Left forelimb (tissue), 1 donor: ENCODE measurements at regions not wholly inside any gene's neighbourhood (a gene's known extent, or its start where the extent isn't known, plus 50 kb on each side); places are given as distances from the start of the nearest gene placed in this dataset.

Source experiments
- DNase-seq: peaks from one replicate; pipeline ENCODE4 v3.0.0-alpha.2; 2018; ENCODE audit warnings: low spot score

DNA sequence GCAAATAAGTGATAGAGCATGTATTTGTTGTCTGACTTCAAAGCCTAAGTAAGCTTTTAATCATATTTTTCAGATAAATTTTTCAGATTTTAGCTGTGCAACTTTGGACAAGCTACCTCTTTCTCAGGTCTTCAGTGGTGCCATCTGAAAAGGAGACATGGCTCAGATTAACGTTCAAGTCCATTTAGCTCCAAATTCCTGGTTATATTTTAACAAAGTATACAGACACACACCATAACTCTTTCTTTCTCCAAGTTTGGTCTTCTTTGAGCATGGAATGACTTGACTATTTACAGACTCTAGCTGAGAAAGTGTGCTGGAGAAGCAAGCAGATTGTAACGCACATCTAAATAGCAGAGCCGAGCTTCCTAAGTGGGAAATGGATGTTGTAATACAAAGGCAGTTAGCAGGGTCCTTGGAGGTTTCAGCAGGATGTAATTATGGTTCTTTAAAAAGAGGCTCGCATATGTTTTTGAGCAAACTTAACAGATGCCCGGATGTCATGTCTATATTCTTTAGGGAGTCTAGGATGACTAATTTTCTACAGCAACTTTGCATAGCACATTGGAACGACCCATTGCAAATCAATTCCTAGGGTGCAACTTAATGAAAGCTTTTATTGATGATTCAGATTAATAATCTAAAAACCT, 128.1 kb upstream of the E2F8 start:
- no peak for DNase-seq

DNA sequence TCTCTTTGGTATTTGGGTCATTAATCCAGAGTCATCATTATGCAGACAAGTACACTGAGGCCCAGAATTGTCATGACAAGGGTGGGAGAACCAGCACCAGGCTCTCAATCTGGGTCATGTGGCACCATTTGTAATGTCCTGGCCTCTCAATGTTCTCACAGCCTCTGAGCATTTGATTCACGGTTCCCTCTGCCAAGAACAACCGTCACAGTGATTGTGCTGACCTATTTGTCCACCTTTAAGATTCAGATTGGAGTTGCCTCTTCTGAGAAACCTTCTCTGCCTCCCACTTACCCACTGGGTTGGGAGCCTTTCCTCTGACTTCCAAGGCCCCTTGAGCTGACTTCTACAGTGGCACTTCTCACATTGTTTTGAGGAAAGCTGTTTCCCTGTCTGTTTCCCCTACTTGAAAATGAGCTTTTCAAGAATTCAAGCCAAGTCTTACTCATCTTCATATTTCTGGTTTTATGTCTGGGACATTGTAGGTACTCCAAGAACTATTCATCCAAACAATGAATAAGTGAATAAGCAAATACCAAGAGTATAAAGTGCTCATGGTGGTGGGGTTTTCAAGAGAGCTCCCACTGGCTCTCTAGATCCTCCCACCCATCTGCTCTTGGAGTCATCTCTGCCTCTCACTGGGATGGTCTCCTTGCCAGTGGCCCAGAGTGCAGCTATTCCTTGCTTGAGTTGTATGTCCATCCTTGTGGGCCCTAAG, 126.4 kb upstream of the E2F8 start:
- DNase-seq = no peak

DNA sequence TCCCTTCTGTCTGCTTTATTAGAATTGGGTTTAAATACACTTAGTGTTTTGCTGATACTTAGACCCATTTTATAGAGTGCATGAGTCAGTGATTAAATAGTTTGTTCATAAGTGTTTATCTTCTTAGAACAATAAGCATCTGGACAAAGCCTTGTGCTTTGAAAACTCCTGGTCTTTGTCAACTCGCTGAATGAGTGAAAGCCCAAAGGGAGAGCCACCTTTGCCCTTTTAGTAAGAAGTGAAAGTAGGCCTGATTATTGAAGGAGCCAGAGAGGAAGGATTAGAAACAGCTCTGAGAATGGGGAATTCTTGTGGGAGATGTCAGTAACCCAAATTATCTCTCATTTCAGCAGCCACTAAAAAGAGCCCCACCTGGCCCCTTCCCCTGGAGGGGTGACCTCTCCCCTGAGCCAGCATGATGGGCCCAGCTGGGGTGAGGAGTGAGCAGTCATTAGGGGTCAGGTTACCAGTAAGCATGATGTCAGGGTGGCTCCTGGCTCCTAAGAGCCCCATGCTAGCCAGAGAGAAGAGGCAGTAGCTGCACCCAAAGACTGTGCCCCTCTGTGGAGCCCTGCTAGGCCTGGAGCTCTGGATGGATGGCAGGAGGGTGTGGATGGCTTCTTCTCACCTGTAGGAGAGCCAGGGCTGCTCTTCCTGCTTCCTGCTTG, 125.1 kb upstream of the E2F8 start:
- DNase-seq = peak; percentile 18

DNA sequence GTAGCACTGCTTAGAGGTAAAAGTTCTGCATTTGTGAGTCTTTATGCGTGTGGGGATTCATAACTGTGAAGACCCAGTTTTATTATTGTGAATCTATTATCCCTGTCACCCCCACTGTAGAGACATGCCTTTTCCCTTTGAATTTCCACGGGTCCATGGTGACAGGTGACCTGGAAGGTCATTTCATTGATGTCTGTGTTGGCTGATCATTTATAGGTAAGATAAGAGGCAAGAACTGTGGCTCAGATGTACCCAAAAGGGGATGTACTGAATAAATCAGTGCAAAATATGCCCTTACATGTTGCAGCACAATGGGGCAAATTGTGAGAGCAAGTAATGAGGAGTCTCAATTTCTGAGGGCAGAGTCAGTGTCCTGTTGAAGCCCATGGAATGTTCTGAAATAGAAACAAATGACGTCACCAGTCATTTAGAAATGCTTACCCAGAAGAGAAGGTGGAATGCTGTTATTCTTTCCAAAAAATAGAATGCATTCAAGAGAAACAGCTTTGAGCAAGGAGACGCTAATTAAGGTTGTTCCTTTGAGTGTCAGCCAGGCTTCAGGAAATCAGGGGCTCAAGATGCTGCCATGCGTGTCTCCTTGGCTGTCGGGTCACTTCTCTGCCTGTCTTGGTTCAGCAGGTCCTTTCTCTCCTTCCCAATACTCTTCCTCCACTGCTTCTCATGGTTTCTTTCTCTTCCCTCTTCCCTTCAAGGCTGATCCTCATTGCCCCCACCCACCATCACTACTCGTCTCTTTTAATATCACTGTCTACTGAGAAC, 118.7 kb upstream of the E2F8 start:
- peak; percentile 4 for DNase-seq

DNA sequence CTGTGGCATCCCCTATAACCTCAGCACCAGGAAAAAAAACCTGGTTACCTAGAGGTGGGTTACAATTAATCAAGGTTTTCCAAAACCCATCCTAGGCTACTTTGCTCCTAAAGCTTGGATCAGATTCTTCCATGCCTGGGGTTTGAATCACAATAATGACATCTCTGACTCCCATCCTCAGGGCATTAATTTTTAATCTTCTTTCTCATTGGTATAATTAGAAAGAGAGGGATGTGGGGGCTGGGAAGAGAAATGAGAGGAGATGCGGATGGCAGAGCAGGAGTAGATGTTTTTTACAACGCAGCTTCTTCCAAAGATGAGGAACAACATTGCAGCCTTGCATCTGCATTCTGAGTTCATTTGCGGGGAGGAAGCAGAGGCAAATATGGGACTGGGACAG, 117.2 kb upstream of the E2F8 start:
- no peak for DNase-seq

DNA sequence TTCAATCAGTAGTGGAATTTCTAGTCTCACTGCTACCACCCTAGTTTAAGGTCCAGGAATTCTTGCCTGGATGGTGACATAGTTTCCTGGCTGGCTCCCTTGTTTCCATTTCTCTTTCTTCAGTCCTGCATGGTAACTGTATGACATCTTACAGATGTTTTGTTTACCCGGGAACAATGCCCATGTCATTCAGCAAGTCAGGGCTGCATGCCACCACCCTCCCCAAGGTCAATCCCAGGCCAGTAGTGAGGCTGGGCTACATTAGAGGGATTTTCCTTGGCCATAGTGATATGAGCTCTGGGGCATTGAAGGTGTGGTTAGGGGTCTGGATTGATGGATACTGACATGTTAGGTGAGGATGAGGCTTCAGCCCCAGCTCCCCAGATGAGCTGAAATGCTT, 114.9 kb upstream of the E2F8 start:
- DNase-seq = no peak

DNA sequence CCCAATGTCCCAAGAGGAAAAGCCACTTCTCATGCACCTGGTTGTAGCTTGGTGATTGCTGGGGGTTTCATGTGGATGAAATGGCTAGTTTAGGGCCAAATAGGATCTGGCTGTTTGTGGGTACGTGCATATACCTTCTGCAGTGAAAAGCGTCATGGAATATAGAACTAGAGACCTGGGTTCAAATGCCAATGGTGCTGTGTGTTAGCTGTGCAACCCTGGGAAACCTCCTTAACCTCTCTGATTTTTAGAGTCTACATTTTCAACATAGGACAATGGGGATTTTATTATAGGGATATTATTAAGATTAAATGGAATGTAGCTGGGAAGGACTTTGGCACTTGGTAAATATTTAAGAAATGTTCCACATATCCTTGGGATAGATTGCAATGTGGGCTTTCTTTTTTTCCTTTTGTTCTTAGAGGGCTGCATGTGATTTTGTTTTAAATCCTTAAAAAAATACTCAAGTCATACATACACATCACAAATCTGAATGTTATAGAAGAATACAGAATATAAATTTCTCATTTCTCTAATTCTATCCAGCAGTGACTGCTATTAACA, 112.6 kb upstream of the E2F8 start:
- no peak for DNase-seq

DNA sequence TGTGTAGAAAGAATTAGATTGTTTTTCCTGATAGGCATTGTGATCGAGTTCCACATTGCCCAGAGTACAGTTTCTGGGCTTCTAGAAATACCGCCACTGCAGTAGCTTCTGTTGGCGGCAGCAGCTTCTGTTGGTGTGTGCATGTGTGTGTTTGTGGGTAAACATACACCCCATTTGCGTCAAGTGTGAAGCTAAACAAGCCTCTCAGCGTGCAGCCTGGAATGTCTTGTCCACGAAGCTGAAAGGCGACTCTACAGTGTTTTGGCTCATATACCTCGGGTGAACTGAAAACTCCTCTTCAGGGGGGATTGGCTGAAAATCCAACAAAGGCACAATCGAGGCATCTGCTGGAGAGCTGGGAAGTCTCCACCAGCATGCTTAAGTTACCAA, 112.0 kb upstream of the E2F8 start:
- DNase-seq = no peak

DNA sequence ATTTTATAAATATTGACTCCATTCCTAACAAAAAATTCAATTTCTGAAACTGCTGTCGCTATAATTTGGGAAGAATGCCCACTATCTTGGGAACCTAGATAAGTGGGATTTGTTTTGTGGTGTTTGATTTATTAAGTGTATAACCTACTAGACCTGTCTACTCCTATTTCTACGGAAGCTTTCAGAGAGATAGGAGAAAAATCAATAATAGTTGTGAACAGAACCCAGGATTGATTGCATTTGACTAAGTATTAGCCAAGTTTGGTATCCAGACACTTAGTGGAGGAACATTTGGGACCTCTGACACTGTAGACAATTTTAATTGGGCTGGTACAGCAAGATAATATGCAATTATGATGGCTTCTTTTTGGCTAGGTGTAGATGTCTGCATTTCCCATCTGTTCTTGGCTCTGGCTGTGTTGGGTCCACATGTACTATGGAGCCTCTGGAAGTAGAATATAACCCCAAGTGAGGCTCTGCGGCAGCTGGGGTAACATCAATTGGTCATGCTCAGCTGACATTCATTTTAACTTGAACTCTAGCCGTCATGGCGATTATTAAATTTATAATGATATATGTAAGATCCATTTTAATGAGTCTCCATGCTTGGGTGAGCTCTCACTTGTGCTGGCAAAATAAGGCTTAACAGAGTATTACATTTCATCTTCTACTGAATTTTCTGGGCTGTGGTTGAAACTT, 111.5 kb upstream of the E2F8 start:
- DNase-seq = no peak

DNA sequence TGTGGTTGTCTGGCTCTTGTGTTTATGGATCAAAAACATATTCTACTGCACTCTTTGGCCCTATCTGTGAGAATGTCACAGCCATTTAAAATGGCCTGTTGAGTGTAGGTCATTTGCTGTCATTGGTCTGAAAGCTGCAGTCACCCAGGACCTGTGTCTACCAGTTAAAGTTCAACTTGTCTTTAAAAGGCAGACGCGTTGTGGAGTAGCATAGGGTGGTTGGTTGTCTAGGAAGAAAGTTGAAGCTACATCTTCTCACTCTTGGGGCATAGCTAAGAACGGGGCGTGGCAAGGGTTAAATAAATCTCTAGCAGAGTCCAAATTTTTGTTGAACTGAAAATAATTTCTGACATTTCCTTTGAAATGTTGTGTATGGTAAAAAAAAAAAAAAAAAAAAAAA, 110.7 kb upstream of the E2F8 start:
- DNase-seq = no peak

DNA sequence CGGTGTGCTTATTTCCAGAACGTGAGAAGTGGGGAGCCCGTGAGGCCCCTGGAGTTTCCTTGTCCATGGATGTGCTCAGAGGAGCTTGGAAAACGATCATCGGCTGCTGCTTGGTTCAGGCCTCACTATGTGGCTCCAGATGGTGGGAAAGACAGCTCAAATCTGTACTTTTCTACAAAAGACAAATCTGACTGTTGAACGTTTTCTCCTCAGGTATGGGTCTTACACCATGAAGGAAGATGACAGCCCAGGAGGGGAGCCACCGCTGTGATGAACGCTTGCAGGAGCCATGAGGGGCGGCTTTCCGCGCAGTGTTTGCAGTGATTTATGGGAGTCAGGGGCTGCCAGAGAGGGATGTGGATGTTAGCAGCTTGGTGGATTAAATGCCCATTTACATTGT, 109.4 kb upstream of the E2F8 start:
- DNase-seq = no peak

DNA sequence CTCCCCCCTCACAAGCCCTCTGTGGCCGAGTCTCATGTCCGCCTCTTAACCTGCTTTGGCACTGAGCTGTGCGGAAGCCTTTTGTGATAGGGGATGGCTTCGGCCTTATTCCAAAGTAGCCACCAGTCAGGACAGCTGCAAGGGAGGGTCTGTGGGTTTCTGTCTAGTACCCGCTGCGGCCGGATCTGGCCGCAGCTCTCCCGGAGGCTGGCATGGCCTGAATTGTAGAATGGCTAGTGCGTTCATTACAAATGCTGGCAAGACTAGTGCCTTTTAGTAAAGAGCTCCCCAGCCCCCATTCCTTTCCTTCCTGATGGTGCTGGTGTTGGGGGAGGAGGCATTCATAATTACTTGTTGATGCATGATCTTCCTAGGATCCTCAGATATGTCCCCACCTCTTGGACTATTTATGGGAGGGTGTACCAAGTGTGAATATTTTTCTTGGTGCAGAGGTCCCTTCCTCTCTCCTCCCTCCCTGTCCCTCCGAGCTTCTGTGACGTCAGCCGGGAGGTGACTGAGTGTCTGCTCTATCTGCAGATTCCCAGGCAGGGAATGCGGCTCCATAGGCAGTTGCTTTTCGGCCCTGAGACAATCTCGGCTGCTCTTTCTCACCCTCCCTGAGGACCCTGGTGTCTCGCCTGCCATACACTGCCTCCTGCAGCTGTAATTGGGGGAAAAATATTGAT, 108.7 kb upstream of the E2F8 start:
- no peak for DNase-seq

DNA sequence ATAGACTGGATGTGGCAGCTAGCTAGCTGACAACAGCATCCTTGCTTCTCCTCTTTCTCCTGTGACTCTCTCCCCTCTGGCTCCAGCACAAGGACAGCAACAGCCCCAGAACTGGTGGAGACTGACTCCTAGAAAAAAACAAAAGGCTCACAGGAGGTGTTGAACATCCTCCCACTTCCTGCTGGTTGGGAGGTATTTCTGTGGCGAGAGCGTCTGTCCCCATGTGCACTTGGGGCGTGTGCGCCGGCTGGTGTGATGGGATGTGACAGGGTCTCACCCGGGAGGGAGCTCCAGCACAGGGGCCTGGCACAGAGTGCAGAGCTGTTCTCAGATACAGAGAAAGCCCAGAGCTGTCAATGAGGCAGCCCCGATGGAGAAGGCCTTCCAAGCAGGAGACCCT, 107.2 kb upstream of the E2F8 start:
- no peak for DNase-seq

DNA sequence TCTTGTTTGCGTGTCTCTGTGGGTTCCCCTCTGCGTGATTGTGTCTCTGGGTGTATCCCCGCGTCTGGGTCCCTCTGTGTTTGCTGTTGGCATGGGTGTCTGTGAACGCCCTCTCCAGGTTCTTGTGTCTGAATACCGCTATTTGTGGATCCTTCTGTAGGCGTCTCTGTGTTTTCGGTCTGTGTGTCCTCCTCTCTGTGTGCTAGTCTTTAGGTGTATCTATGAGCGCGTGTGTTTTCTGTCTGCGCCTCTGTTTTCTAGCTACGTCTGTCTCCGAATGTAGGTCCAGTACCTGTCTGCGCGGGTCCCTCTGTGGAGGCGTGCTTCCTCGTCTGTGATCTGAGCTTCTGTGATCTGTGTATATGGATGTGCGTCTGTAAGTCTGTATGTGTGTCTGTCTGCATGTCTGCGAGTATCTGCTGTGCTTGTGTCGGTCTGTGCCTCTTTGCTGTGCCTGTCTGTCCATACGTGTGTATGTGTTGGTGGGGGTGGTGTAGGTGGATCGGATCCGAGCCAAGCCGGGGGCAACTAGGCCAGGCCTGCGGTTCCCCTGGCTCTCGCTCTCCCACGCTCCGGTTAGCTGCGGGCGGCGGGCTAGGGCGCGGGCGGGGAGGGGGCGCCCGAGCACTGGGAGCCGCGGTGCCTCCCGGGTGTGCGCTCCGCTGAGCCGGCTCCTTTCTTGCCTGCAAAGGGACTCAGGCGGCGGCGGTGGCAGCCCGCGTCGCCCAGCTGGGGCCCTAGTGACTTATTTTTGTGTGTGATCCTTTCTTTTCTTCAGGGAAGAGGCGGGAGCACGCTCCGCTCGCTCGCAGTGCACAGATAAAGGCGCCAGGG, 105.3 kb upstream of the E2F8 start:
- no peak for DNase-seq

DNA sequence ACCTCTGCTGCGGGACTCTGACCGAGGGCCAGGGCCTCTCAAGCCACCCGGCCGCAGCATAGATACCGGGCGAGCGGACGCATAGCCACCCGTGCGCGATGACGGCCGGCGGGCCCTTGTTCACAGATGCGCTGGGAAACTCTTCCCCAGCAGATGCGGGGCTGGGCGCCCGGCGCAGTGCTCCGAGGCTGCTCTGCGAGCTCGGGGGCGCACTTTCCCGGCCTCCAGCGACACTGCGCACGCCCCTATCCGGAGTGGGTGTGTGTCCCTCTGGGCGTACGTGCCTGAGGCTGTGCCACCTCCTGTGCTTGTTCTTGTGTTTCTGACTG, 104.7 kb upstream of the E2F8 start:
- no peak for DNase-seq

DNA sequence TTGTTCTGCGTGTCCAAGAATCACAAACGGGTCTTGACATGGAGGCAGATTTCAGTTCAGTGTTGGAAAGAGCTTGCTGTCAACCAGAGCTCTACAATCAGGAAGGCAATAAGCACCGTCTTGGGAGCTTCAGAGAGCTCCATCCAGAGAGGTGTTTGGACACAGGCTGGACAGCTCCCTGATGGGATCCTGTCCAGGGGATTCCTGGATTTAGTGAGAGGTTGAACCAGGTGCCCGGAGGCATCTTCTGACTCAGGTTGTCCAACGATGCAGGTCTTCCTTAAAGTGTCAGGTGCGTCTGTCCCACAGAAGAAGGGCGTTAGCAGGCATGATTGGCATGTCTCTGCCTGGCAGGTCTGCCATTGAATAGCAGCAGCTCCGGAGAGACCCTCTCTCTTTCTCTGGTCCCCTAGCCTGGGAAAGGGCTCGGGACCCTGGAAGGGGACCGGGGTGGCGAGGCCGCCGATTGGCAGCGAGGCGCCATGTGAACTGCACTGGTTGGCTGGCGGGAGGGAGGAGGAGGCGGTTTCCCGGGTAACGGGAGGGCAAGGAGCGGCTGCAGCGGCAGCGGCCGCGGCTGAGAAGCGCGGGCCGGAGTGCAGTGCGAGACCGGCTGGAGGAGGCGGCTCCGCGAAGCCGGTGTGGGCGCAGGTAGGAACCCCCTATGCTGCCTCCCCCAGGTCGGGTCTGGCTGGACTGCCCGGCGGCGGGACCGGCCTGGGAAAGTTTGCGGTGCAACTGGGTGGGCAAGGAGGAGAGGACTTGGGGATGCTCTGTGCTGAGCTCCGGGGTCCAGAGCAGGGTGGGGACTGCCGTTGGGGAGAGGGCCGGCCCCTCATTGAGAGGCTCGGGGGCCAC, 104.1 kb upstream of the E2F8 start:
- DNase-seq = no peak

DNA sequence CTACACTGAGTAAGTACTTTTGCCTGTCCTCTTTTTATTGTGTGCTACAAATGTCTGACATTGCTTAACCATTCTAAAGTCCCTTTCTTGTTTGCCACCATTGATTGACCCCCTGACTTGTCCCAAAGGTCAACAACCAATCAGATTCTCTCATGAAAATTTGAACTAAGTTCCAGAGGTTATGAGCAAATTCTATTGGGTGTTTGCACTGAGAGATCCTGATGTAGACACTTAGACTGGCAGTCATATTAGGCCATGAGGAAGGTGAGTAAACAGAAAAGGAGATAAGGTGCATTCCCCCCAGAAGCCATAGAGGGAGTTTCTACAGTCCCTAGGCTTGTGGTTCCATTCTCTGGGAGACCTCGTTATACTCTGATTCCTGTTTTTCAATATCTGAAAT, 101.3 kb upstream of the E2F8 start:
- DNase-seq = no peak

DNA sequence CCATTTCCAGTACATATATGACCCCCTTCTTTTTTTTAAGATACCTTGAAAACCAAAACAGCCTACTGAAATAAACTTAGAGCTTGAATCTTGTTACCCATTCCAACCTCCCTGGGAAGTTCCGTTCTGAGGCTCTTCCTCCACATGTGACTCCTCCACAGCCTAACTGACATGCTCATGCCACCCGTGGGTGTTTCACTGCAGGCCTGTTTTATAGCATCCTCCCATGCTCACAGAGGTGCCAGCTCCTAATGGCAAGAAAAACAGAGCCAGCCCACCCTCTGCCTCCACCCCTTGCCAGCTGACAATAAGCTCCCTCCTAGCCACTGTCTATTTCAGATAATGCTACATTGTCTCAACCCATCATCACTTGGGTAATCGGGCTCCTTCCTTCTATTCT, 97.6 kb upstream of the E2F8 start:
- no peak for DNase-seq

DNA sequence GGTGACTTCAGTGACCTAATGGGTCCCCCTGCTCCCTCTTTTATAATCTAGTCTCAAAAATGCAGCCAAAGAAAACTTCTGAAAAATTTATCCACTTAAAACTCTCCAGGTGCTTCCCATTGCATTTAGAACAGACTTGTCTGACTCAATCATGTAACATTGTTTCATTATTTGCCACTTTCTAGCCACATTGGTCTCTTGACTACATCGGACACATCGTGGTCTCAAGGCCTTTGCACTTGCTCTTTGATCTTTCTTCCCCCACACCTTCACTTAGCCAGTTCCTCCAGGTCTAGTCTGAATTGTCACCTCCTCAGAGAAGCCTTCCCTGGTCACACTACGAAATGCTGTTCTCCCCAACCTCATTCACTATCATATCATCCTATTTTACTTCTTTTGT, 97.0 kb upstream of the E2F8 start:
- DNase-seq = no peak

DNA sequence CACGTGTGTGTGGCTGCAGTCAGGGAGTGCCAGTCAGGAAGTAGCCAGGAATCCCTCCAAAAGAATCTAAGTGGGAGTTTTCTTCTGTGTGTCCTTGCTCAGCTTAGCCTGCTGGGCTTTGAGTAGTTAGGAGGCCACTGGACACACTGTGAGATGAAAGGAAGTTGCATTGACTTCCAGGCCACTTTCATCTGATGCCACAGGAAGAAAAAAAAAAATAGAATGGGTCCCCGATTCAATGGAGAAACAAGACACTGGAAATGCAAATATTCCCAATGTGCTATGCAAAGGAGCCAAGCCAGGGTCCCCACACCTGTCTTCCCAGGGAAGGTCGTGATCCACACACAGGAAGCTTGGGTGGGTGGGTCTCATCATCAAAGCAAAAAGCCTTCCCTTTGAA, 95.6 kb upstream of the E2F8 start:
- DNase-seq = no peak
